Activated CD4-positive, alpha-beta T cell treated with anti-CD3 and anti-CD28 coated beads for 48 hours (primary cell): ENCODE measurements at regions not wholly inside any gene's neighbourhood (a gene's known extent, or its start where the extent isn't known, plus 50 kb on each side); places are given as distances from the start of the nearest gene placed in this dataset.
"Not testable (repeated sequence)": the region's sequence is repeated elsewhere in the genome, so short reads cannot be mapped to it uniquely, and the experiment has no call there.

Experiments used
- DNase-seq: peaks from one replicate; pipeline ENCODE4 v3.0.0-alpha.2; 2020

GRCh38 chr14:71616013-71616412 lies 316.2 kb upstream of the RGS6 start:
- no peak for DNase-seq

GRCh38 chr14:71618047-71618446 lies 314.2 kb upstream of the RGS6 start:
- no peak for DNase-seq

- DNase-seq, result no peak
Measured at GRCh38 chr14:71618716-71619115, 313.5 kb upstream of the RGS6 start.

- no peak for DNase-seq
Measured at GRCh38 chr14:71619472-71619871, 312.8 kb upstream of the RGS6 start.

GRCh38 chr14:71620401-71620800 lies 311.8 kb upstream of the RGS6 start:
- no peak for DNase-seq

- DNase-seq, result no peak
Measured at GRCh38 chr14:71621276-71621675, 311.0 kb upstream of the RGS6 start.

GRCh38 chr14:71621980-71622605 lies 310.1 kb upstream of the RGS6 start:
- DNase-seq, result no peak

- DNase-seq, result no peak
Measured at GRCh38 chr14:71623939-71624338, 308.3 kb upstream of the RGS6 start.

GRCh38 chr14:71625175-71625574 lies 307.1 kb upstream of the RGS6 start:
- DNase-seq, result no peak

- no peak for DNase-seq
Measured at GRCh38 chr14:71625891-71626701, 306.1 kb upstream of the RGS6 start.

GRCh38 chr14:71628433-71628832 lies 303.8 kb upstream of the RGS6 start:
- DNase-seq, result no peak

- no peak for DNase-seq
Measured at GRCh38 chr14:71629250-71629649, 303.0 kb upstream of the RGS6 start.

- no peak for DNase-seq
Measured at GRCh38 chr14:71629765-71630492, 302.3 kb upstream of the RGS6 start.

- not testable (repeated sequence) for DNase-seq
Measured at GRCh38 chr14:71631030-71631429, 301.2 kb upstream of the RGS6 start.

GRCh38 chr14:71632440-71632946 lies 299.7 kb upstream of the RGS6 start:
- DNase-seq, result no peak

GRCh38 chr14:71636076-71636475 lies 296.2 kb upstream of the RGS6 start:
- no peak for DNase-seq

- DNase-seq, result no peak
Measured at GRCh38 chr14:71636820-71637471, 295.3 kb upstream of the RGS6 start.

- no peak for DNase-seq
Measured at GRCh38 chr14:71638523-71639196, 293.6 kb upstream of the RGS6 start.

- DNase-seq, result no peak
Measured at GRCh38 chr14:71642715-71643114, 289.5 kb upstream of the RGS6 start.

- DNase-seq, result no peak
Measured at GRCh38 chr14:71645656-71646055, 286.6 kb upstream of the RGS6 start.

- DNase-seq, result no peak
Measured at GRCh38 chr14:71646518-71646917, 285.7 kb upstream of the RGS6 start.

- no peak for DNase-seq
Measured at GRCh38 chr14:71647086-71647784, 285.0 kb upstream of the RGS6 start.
